GM21717 (cell line): ENCODE measurements at regions not wholly inside any gene's neighbourhood (a gene's known extent, or its start where the extent isn't known, plus 50 kb on each side); places are given as distances from the start of the nearest gene placed in this dataset.
"Not testable (repeated sequence)": the region's sequence is repeated elsewhere in the genome, so short reads cannot be mapped to it uniquely, and the experiment has no call there.

Experiments
- ATAC-seq: cut with Tn5 transposase; IDR thresholded peaks from one replicate; pipeline ENCODE4 v1.9.1; 2021; ENCODE audit warnings: mild to moderate bottlenecking, moderate library complexity; ENCODE audit not compliant: unreplicated experiment

- no peak for ATAC-seq
Observed at GRCh38 chr5:87661784-87662566, 249.2 kb upstream of the CCNH start.

GRCh38 chr5:87653242-87653641 lies 240.5 kb upstream of the CCNH start:
- no peak for ATAC-seq

DNA sequence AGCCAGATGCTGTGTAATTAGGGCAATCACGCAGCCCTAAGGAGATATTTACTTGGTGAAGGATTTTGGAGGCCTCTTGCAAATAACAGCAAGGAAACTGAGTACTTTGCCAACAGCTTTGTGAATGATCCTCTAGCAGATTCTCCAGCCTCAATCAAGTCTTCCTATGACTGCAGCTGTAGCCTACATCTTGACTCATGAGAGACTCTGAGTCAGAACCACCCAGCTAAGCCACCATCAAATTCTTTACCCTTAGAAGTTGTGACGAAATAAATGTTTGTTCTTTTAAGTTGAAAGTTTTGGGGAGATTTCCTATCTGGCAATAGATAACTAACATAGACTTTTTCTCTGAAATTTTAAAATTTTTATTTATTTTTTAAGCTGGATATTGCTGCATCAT lies 237.6 kb upstream of the CCNH start:
- no peak for ATAC-seq

DNA sequence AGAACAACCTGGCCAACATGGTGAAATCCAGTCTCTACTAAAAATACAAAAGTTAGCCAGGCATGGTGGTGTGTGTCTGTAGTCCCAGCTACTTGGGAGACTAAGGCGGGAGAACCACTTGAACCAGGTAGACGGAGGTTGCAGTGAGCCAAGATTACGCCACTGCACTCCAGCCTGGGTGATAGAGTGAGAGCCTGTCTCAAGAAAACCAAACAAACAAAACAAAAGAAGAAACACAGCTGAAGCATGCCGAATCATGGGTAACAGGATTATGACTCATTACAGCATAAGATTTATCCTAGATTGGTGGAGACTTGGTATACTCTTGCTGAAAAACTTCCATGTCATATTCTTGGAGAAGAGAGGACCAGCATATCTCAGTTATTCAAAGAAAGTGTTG lies 236.7 kb upstream of the CCNH start:
- ATAC-seq = no peak

- ATAC-seq = no peak
Observed at GRCh38 chr5:87645224-87645623, 232.5 kb upstream of the CCNH start.

GRCh38 chr5:87640902-87641301 lies 228.2 kb upstream of the CCNH start:
- ATAC-seq = no peak

GRCh38 chr5:87627363-87627762 lies 214.6 kb upstream of the CCNH start:
- ATAC-seq = no peak

DNA sequence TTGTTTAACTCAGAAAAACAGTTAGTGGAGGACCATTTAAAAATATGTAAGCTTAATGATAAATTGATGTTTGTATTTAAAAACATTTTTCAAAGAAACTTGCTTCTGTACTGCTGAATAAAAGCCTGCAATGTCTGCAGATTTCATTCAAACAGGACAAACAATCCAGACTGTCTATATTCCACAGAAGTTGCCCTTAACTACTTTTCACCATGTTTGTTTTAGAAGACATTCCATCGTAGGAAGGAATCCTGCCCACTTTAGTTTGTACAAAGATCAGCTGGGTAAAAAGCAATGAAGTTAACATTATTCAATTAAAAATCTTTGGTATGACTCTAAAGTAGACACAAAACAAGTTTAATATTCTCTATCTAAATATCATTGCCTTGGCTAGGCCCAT lies 195.7 kb upstream of the CCNH start:
- ATAC-seq = no peak

- ATAC-seq = no peak
Observed at GRCh38 chr5:87605663-87606062, 192.9 kb upstream of the CCNH start.

- ATAC-seq = no peak
Observed at GRCh38 chr5:87599778-87600177, 187.0 kb upstream of the CCNH start.

GRCh38 chr5:87598460-87598859 lies 185.7 kb upstream of the CCNH start:
- ATAC-seq = no peak

- ATAC-seq = no peak
Observed at GRCh38 chr5:87594566-87594965, 181.8 kb upstream of the CCNH start.

- no peak for ATAC-seq
Observed at GRCh38 chr5:87589587-87589986, 176.9 kb upstream of the CCNH start.

DNA sequence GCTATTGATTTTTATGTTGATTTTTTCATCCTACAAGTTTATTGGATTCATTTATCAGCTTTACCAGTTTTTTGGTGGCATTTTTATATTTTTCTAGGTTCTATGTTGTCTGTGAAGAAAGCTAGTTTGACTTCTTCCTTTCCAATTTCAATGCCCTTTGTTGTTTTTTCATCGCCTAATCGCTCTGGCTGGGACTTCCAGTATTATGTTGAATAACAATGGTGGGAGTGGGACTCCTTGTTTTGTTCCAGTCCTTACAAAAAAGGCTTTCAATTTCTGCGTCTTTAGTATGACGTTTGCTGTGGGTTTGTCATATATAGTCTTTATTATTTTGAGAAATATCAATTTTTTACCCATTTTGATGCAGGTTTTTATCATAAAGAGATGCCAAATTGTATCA lies 175.6 kb upstream of the CCNH start:
- no peak for ATAC-seq

- ATAC-seq = not testable (repeated sequence)
Observed at GRCh38 chr5:87583704-87584103, 171.0 kb upstream of the CCNH start.

DNA sequence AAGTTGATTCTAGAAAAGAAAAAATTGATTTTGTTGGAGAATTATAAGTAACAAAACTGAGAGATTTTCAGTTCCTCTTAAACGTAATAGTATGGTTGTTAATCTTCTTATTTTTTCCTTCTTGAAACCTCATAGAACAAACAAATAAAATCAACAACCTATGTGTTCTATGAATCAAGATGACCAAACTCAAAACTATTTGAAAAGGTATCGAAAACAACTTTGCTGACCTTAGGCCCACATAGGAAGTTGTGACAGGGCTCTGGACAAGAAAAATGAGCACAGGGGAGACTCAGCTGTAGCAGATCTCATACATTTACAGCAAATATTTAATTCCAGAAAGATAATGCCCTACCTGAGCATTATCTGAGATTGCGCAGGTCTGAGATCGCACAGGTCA lies 169.4 kb upstream of the CCNH start:
- ATAC-seq = no peak

GRCh38 chr5:87581661-87582060 lies 168.9 kb upstream of the CCNH start:
- ATAC-seq = no peak

DNA sequence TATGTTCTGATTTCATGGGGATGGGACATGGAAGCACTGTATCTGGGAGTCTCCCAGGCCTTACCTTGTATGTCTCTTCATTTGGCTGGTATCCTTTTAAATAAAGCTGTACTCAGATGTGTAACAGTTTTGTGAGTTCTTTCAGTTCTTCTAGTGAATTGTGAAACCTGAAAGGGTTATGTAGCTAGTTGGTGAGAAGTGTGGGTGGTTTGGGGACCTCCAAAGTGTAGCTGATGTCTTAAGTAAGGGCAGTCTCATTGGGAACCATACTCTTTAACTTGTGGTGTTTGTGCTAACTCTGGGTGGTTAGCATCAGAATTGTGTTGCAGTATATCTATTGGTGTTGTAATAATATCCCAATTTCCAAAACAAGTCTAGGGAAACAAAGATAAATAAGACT lies 166.9 kb upstream of the CCNH start:
- no peak for ATAC-seq

DNA sequence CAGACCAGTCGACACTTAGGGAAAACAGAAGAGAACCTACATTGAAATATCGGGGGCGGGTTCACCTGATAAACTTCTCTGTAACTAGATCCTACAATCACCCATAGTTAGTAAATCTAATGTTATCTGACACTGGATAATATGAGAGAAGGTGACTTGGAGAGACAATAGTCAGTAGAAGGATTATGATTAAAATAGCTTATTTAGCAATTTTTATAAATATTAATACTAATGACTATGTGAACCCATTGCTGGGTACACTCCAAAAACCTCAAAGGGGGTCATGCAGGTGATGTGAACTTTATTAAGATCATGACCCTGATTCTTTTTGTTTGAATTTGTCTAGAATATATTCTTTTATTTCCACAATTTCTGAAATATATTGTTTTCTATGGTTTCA lies 164.1 kb upstream of the CCNH start:
- no peak for ATAC-seq

DNA sequence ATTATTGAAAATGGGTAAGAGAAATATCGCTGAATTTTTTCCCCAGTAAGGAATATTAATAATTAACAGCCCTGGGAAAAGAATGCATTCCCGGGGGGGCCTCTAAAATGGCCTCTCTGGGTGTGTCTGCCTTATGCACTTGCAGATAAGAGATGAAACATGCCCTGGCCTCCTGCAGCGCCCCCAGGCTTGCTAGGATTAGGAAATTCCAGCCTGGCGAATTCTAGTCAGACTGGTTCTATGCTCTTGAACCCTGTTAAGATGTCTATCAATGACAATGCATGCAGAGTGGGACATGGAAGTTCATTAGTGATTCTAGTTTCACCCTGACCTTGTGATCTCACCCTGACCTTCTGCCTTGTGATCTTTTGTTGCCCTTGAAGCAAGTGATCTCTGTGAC lies 163.6 kb upstream of the CCNH start:
- ATAC-seq = not testable (repeated sequence)

DNA sequence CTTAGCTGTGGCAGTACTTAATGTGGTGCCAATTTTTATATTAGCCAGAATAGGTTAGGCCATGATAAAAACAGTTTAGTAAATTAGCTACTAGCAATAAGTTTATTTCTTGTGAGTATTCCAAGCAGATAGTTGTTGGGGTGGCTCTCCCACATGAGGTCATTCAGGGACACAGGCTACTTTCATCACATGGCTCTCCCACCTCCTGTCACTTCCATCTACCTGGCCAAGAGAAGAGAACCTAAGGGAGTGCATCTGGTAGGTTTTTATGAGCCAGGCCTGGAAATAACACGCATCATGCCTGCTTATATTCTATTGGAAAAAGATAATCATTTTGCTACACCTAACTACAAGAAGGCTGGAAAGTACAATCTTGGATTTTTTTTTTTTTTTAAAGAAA lies 161.4 kb upstream of the CCNH start:
- no peak for ATAC-seq

DNA sequence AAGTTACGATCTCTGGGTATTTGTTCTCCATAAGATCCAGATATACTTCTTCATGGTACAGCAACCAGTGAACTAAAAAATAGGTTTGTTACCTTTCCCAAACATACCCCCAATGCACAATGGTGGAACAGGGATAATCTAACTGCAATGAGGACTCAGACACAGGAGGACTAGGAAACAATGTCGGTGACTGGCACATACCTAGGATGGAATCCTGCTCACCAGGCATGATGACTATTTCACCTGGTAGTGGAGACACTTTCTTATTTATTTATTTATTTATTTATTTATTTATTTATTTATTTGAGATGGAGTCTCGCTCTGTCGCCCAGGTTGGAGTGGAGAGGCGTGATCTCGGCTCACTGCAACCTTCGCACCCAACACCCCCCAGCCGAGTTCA lies 159.9 kb upstream of the CCNH start:
- ATAC-seq = no peak

GRCh38 chr5:87572090-87572489 lies 159.4 kb upstream of the CCNH start:
- ATAC-seq = no peak
